ENCODE measurements at regions not wholly inside any gene's neighbourhood (a gene's known extent, or its start where the extent isn't known, plus 50 kb on each side); places are given as distances from the start of the nearest gene placed in this dataset.

GRCh38 chr5:72566746-72567145 lies 59.5 kb upstream of the ZNF366 start:
- H3K27me3 ChIP-seq = no peaks in the 10 kb centered on the region
- TF ChIP-seq CTCF (IDR thresholded peaks at IDR 0.05; ENCODE audit: low read depth, low read length) = no peak
- no peak overlapping the region for H3K4me3 ChIP-seq (ENCODE audit: low read depth, low read length)
- no peaks in the 10 kb centered on the region for H3K4me1 ChIP-seq
- no peaks in the 10 kb centered on the region for H3K9me3 ChIP-seq
- DNase-seq = no peak
- H3K36me3 ChIP-seq = no peaks in the 10 kb centered on the region

GRCh38 chr5:72565513-72566289 lies 58.5 kb upstream of the ZNF366 start:
- no peak overlapping the region for H3K4me3 ChIP-seq (ENCODE audit: low read depth, low read length)
- no peak for DNase-seq
- no peaks in the 10 kb centered on the region for H3K4me1 ChIP-seq
- no peak for TF ChIP-seq CTCF (IDR thresholded peaks at IDR 0.05; ENCODE audit: low read depth, low read length)
- H3K27me3 ChIP-seq = no peaks in the 10 kb centered on the region
- H3K9me3 ChIP-seq = no peaks in the 10 kb centered on the region
- H3K36me3 ChIP-seq = no peaks in the 10 kb centered on the region

GRCh38 chr5:72562717-72563116 lies 55.5 kb upstream of the ZNF366 start:
- H3K27me3 ChIP-seq = no peaks in the 10 kb centered on the region
- no peak for TF ChIP-seq CTCF (IDR thresholded peaks at IDR 0.05; ENCODE audit: low read depth, low read length)
- no peaks in the 10 kb centered on the region; the same call in 1 of the 2 replicates for H3K4me1 ChIP-seq
- no peaks in the 10 kb centered on the region for H3K9me3 ChIP-seq
- no peak for DNase-seq
- H3K36me3 ChIP-seq = no peaks in the 10 kb centered on the region
- H3K4me3 ChIP-seq (ENCODE audit: low read depth, low read length) = no peak overlapping the region

GRCh38 chr5:72561148-72561972 lies 54.1 kb upstream of the ZNF366 start:
- TF ChIP-seq CTCF (IDR thresholded peaks at IDR 0.05; ENCODE audit: low read depth, low read length) = no peak
- no peak overlapping the region for H3K4me3 ChIP-seq (ENCODE audit: low read depth, low read length)
- no peaks in the 10 kb centered on the region; the same call in 1 of the 2 replicates for H3K4me1 ChIP-seq
- H3K36me3 ChIP-seq = no peaks in the 10 kb centered on the region
- DNase-seq = no peak
- no peaks in the 10 kb centered on the region for H3K27me3 ChIP-seq
- no peaks in the 10 kb centered on the region for H3K9me3 ChIP-seq

GRCh38 chr5:72559866-72560766 lies 52.9 kb upstream of the ZNF366 start:
- Histone ChIP-seq H3K9me3 (no peaks in the 10 kb centered on the region), H3K4me1 (no peaks in the 10 kb centered on the region; the same call in 1 of the 2 replicates), H3K4me3 (ENCODE audit: low read depth, low read length) (no peak overlapping the region), H3K27me3 (no peaks in the 10 kb centered on the region), H3K36me3 (no peaks in the 10 kb centered on the region)
- no peak for DNase-seq
- TF ChIP-seq CTCF (IDR thresholded peaks at IDR 0.05; ENCODE audit: low read depth, low read length) = no peak
